ENCODE measurements at regions not wholly inside any gene's neighbourhood (a gene's known extent, or its start where the extent isn't known, plus 50 kb on each side); places are given as distances from the start of the nearest gene placed in this dataset.
"Not testable (repeated sequence)": the region's sequence is repeated elsewhere in the genome, so short reads cannot be mapped to it uniquely, and the experiment has no call there.

DNA sequence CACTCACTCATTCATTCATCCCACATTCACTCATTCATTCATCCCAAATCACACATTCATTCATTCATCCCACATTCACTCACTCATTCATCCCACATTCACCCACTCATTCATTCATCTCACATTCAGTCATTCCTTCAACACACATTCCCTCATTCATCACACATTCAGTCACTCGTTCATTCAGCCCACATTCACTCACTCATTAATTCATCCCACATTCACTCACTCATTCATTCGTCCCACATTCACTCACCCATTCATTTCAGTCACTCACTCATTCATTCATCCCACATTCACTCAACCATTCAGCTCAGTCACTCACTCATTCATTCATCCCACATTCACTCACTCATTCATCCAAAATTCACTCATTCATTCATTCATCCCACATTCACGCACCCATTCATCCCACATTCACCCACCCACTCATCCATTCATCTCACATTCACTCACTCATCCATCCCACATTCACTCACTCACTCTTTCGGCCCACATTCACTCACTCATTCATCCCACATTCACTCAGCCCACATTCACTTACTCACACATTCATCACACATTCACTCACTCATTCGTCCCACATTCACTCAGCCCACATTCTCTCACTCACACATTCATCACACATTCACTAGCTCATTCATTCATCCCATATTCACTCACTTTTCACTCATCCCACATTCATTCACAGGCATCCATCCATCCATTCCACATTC is 5469.9 kb upstream of the TPTE start:
- not testable (repeated sequence) for TF ChIP-seq POLR2AphosphoS5 (IDR thresholded peaks at IDR 0.05)
- TF ChIP-seq, protein P1, sequence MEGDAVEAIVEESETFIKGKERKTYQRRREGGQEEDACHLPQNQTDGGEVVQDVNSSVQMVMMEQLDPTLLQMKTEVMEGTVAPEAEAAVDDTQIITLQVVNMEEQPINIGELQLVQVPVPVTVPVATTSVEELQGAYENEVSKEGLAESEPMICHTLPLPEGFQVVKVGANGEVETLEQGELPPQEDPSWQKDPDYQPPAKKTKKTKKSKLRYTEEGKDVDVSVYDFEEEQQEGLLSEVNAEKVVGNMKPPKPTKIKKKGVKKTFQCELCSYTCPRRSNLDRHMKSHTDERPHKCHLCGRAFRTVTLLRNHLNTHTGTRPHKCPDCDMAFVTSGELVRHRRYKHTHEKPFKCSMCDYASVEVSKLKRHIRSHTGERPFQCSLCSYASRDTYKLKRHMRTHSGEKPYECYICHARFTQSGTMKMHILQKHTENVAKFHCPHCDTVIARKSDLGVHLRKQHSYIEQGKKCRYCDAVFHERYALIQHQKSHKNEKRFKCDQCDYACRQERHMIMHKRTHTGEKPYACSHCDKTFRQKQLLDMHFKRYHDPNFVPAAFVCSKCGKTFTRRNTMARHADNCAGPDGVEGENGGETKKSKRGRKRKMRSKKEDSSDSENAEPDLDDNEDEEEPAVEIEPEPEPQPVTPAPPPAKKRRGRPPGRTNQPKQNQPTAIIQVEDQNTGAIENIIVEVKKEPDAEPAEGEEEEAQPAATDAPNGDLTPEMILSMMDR (IDR thresholded peaks at IDR 0.05): not testable (repeated sequence)

Data from esophagus muscularis mucosa (tissue), 3 donors.